WERI-Rb-1 (cell line): ENCODE measurements at regions not wholly inside any gene's neighbourhood (a gene's known extent, or its start where the extent isn't known, plus 50 kb on each side); places are given as distances from the start of the nearest gene placed in this dataset.

ENCODE experiments used
- DNase-seq: peaks from one replicate; pipeline ENCODE4 v3.0.0-alpha.2; 2020
- H3K27ac ChIP-seq: fragments of 250-450 bp; sonication (Bioruptor Pico); 2 replicates; pipeline ENCODE4 v1.5.1; 2020; ENCODE audit warnings: mild to moderate bottlenecking, moderate library complexity
- H3K27me3 ChIP-seq: fragments of 250-450 bp; sonication (Bioruptor Pico); 2 replicates; pipeline ENCODE4 v1.5.1; 2021; ENCODE audit warnings: mild to moderate bottlenecking, low read depth, moderate library complexity; ENCODE audit not compliant: insufficient read depth, severe bottlenecking
- H3K36me3 ChIP-seq: fragments of 250-450 bp; sonication (Bioruptor Pico); 2 replicates; pipeline ENCODE4 v1.5.1; 2020; ENCODE audit warnings: mild to moderate bottlenecking, moderate library complexity
- H3K4me3 ChIP-seq: 2 replicates; pipeline ENCODE4 v1.5.1; 2011; ENCODE audit warnings: low read depth, mild to moderate bottlenecking, control low read depth, low read length
- H3K9me3 ChIP-seq: fragments of 250-450 bp; sonication (Bioruptor Pico); 2 replicates; pipeline ENCODE4 v1.5.1; 2021; ENCODE audit warnings: mild to moderate bottlenecking, moderate library complexity; ENCODE audit not compliant: severe bottlenecking
- CTCF ChIP-seq: IDR thresholded peaks from 2 replicates; pipeline ENCODE4 v1.5.1; 2011; ENCODE audit warnings: low read depth, mild to moderate bottlenecking, control low read depth, inconsistent platforms, low read length

GRCh38 chr16:72399811-72400210, 227.9 kb upstream of the PMFBP1 start:
- Histone ChIP-seq H3K4me3 (no peak overlapping the region), H3K27me3 (no peaks in the 10 kb centered on the region), H3K9me3 (no peaks in the 10 kb centered on the region), H3K36me3 (no peaks in the 10 kb centered on the region), H3K27ac (no peak overlapping the region)
- no peak for DNase-seq
- TF ChIP-seq CTCF, result no peak

- Histone ChIP-seq H3K36me3 (no peaks in the 10 kb centered on the region), H3K4me3 (no peak overlapping the region), H3K27ac (no peak overlapping the region), H3K9me3 (no peaks in the 10 kb centered on the region), H3K27me3 (no peaks in the 10 kb centered on the region)
- no peak for TF ChIP-seq CTCF
- no peak for DNase-seq
These were observed 225.9 kb upstream of the PMFBP1 start for GRCh38 chr16:72397876-72398275.

GRCh38 chr16:72394526-72394925, 222.6 kb upstream of the PMFBP1 start:
- no peaks in the 10 kb centered on the region for H3K27me3 ChIP-seq
- H3K4me3 ChIP-seq, result no peak overlapping the region
- H3K9me3 ChIP-seq, result no peaks in the 10 kb centered on the region
- H3K27ac ChIP-seq, result no peak overlapping the region
- no peak for TF ChIP-seq CTCF
- H3K36me3 ChIP-seq, result no peaks in the 10 kb centered on the region
- no peak for DNase-seq

GRCh38 chr16:72389791-72390190, 217.8 kb upstream of the PMFBP1 start:
- Histone ChIP-seq H3K27ac (no peak overlapping the region), H3K4me3 (no peak overlapping the region), H3K9me3 (no peaks in the 10 kb centered on the region), H3K27me3 (no peaks in the 10 kb centered on the region), H3K36me3 (no peaks in the 10 kb centered on the region)
- no peak for DNase-seq
- no peak for TF ChIP-seq CTCF

- TF ChIP-seq CTCF, result no peak
- H3K36me3 ChIP-seq, result no peaks in the 10 kb centered on the region
- DNase-seq, result no peak
- no peak overlapping the region for H3K4me3 ChIP-seq
- H3K9me3 ChIP-seq, result no peaks in the 10 kb centered on the region
- no peak overlapping the region for H3K27ac ChIP-seq
- H3K27me3 ChIP-seq, result no peaks in the 10 kb centered on the region
These were observed 216.1 kb upstream of the PMFBP1 start for GRCh38 chr16:72388007-72388406.

- Histone ChIP-seq H3K27me3 (no peaks in the 10 kb centered on the region), H3K27ac (no peak overlapping the region), H3K4me3 (no peak overlapping the region), H3K36me3 (no peaks in the 10 kb centered on the region), H3K9me3 (no peaks in the 10 kb centered on the region)
- DNase-seq, result no peak
- TF ChIP-seq CTCF, result no peak
These were observed 212.7 kb upstream of the PMFBP1 start for GRCh38 chr16:72384651-72385050.
